Colonic mucosa (tissue), 4 donors: ENCODE measurements at regions not wholly inside any gene's neighbourhood (a gene's known extent, or its start where the extent isn't known, plus 50 kb on each side); places are given as distances from the start of the nearest gene placed in this dataset.

Source experiments
- DNase-seq: peaks from one replicate; pipeline ENCODE4 v3.0.0-alpha.2; 2020
- H3K27ac ChIP-seq: fragments of 200-600 bp; one replicate; pipeline ENCODE4 v1.8.0; 2021
- H3K27me3 ChIP-seq: fragments of 200-600 bp; one replicate; pipeline ENCODE4 v1.8.0; 2021
- H3K36me3 ChIP-seq: fragments of 200-600 bp; one replicate; pipeline ENCODE4 v1.8.0; 2021
- H3K4me1 ChIP-seq: fragments of 200-600 bp; one replicate; pipeline ENCODE4 v1.8.0; 2021; ENCODE audit warnings: mild to moderate bottlenecking
- H3K4me3 ChIP-seq: fragments of 200-600 bp; one replicate; pipeline ENCODE4 v1.8.0; 2021
- H3K9ac ChIP-seq, 2 donors: one replicate each; pipeline ENCODE4 v1.7.0; 2013; ENCODE audit warnings: control low read depth in 2 of 2, low read depth in 2 of 2, low read length in 2 of 2
- H3K9me3 ChIP-seq: fragments of 200-600 bp; one replicate; pipeline ENCODE4 v1.8.0; 2021
- CTCF ChIP-seq: fragments of 200-600 bp; IDR thresholded peaks from one replicate; pipeline ENCODE4 v1.8.0; 2022; ENCODE audit warnings: antibody characterized with exemption, mild to moderate bottlenecking
- intact Hi-C: fragments of 100-400 bp; cut with DNase I; formaldehyde crosslinking; loops from one replicate; pipeline ENCODE4 v1.14.1; 2022
- donor health status: healthy.
- donor health status: DM: no; HTN: no; CAD: no.
- donor health status: DM: no; HTN: no; CAD: no.

DNA sequence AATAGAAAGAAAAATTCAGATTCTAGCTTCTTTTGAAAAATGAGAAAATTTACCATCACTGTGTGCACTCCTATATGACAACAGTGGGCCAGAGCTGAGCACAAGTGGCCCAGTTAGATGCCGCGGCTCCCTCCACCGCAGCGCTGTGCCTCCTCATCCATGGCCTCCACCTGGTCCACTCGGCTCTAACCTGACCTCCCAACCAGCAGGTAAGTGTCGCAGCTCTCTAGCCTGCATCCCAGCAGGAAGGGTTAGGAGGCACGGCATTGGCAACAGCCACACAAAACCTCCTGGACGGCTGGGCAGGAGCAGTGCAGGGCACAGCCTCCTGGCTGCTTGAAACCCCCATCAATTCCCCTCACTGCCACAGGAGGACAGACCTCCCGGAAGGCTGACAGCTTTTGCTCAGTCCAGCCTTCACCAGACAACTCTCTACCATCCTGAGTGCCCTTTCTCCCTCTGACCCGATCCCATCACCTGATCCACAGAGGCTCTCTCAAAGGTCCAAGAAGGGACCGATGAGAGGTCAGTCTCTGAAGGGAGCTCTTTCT is 76.1 kb downstream of the RPL27A start:
- Histone ChIP-seq H3K9me3 (no peaks in the 10 kb centered on the region), H3K4me1 (no peaks in the 10 kb centered on the region), H3K27ac (peak overlapping the region; percentile 48), H3K36me3 (no peaks in the 10 kb centered on the region), H3K9ac (no peak overlapping the region), H3K4me3 (no peak overlapping the region), H3K27me3 (no peaks in the 10 kb centered on the region)
- no peak for DNase-seq
- TF ChIP-seq CTCF = no peak
- intact Hi-C loops = no loop called here

GRCh38 chr11:8759634-8760033 is 77.0 kb downstream of the RPL27A start:
- H3K9ac ChIP-seq = no peak overlapping the region
- intact Hi-C loops = no loop called here
- no peak overlapping the region for H3K4me3 ChIP-seq
- TF ChIP-seq CTCF = no peak
- H3K36me3 ChIP-seq = no peaks in the 10 kb centered on the region
- no peaks in the 10 kb centered on the region for H3K27me3 ChIP-seq
- H3K27ac ChIP-seq = peak overlapping the region; percentile 48
- H3K9me3 ChIP-seq = no peaks in the 10 kb centered on the region
- no peak for DNase-seq
- H3K4me1 ChIP-seq = no peaks in the 10 kb centered on the region

DNA sequence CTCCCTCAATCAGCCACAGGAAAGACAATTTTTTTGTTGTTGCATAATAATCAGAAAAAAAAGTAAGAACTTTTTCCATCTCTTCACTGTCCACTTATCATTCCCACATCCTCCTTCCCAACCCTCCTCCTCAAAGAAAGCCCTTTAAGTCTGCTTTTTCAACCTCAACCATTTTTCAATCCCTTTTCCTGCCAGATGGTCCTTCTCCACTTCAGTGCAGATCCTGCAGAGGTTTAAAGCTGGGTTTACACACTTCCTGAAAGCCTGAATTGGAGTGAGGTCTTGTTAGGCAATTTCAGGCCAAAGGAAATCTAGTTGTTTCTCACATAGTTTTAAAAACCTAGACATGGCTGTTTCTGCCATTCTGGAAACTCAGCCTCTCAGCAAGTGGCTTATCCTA is 78.3 kb downstream of the RPL27A start:
- Histone ChIP-seq H3K9me3 (no peaks in the 10 kb centered on the region), H3K4me1 (no peaks in the 10 kb centered on the region), H3K27ac (peak overlapping the region; percentile 48), H3K9ac (no peak overlapping the region), H3K36me3 (no peaks in the 10 kb centered on the region), H3K27me3 (no peaks in the 10 kb centered on the region), H3K4me3 (no peak overlapping the region)
- DNase-seq = no peak
- no peak for TF ChIP-seq CTCF
- intact Hi-C loops = no loop called here

GRCh38 chr11:8763070-8763685 is 80.6 kb downstream of the RPL27A start:
- Histone ChIP-seq H3K4me1 (no peaks in the 10 kb centered on the region), H3K27ac (no peak overlapping the region), H3K9ac (no peak overlapping the region), H3K27me3 (no peaks in the 10 kb centered on the region), H3K9me3 (no peaks in the 10 kb centered on the region), H3K4me3 (no peak overlapping the region), H3K36me3 (no peaks in the 10 kb centered on the region)
- intact Hi-C loops = no loop called here
- no peak for DNase-seq
- no peak for TF ChIP-seq CTCF

DNA sequence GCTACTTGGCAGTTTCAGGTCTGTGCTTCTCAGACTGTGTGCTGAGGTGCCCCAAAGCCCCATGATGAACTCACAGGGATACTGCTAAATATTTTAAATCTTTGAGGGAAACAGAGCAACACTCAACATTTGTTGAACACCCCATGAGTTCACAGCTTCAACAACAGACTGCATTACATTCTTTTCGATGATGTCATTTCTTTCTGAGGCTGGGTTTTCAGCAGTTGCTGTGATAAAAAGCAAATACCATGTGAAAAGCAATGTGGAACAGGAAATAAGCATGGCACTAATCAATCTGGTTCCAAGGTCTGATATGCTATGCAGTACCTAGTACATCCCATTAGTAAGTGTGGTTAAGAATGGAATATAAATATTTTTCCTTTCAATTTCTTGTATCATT is 82.7 kb downstream of the RPL27A start:
- H3K4me1 ChIP-seq = no peaks in the 10 kb centered on the region
- H3K9me3 ChIP-seq = no peaks in the 10 kb centered on the region
- no peaks in the 10 kb centered on the region for H3K27me3 ChIP-seq
- no peak overlapping the region for H3K9ac ChIP-seq
- no peak overlapping the region for H3K4me3 ChIP-seq
- no peaks in the 10 kb centered on the region for H3K36me3 ChIP-seq
- H3K27ac ChIP-seq = no peak overlapping the region
- TF ChIP-seq CTCF = no peak
- no peak for DNase-seq
- intact Hi-C loops = no loop called here
